HepG2 (cell line): ENCODE measurements at regions not wholly inside any gene's neighbourhood (a gene's known extent, or its start where the extent isn't known, plus 50 kb on each side); places are given as distances from the start of the nearest gene placed in this dataset.

Experiments
- ATAC-seq: fragments of 200-7000 bp; cut with Tn5 transposase; 3 replicates; pipeline ENCODE4 v1.9.1; 2020; ENCODE audit warnings: mild to moderate bottlenecking, moderate library complexity
- BruUV-seq: library from RNA; stranded (reverse); fragments of 400-500 nt; replicated peaks from 2 replicates; lab custom pipeline; 2021; lab: Mats Ljungman, UMichigan
- CTCF ChIA-PET: fragments of 300-600 bp; formaldehyde crosslinking; extraction: SDS; loops from one replicate; lab custom pipeline; 2021; ENCODE audit warnings: low total read pairs, inconsistent platforms, low intra/inter-chr PET ratio; lab: Yijun Ruan, JAX
- POLR2A ChIA-PET: fragments of 350-600 bp; sonication (Branson Sonifier 250); formaldehyde crosslinking; loops from one replicate; lab custom pipeline; 2020; ENCODE audit warnings: antibody characterized with exemption, inconsistent platforms; lab: Yijun Ruan, JAX
- DNase-seq: peaks from one replicate; pipeline ENCODE4 v3.0.0-alpha.2; 2015; ENCODE audit warnings: low spot score
- FAIRE-seq: peaks from 3 replicates; lab custom pipeline; 2011; peaks lifted over from hg19 to GRCh38; lab: Jason Lieb, UNC
- H2AFZ ChIP-seq: one replicate; pipeline ENCODE4 v1.6.1; 2011; ENCODE audit warnings: low read length, inconsistent platforms
- H3K27ac ChIP-seq: fragments of 300-600 bp; 3 replicates; pipeline ENCODE4 v1.8.0; 2011; ENCODE audit warnings: mixed run types, mild to moderate bottlenecking, mixed read lengths, low read length, inconsistent platforms; ENCODE audit not compliant: insufficient read depth; ENCODE audit errors: extremely low read length
- H3K27me3 ChIP-seq, 2 experiments: fragments of 200-600 bp in 1 of 2; 2 replicates in 1 of 2; 3 replicates in 1 of 2; pipeline versions ENCODE4 v1.6.0 to v1.8.0; 2011; ENCODE audit warnings: low read length in 2 of 2, mild to moderate bottlenecking in 2 of 2, moderate library complexity in 2 of 2, inconsistent platforms in 1 of 2; ENCODE audit not compliant: insufficient read depth in 2 of 2, control insufficient read depth in 1 of 2
- H3K36me3 ChIP-seq, 2 experiments: fragments of 200-600 bp in 1 of 2; replicated peaks in 1 of 2; 2 replicates in 1 of 2; 3 replicates in 1 of 2; pipeline versions ENCODE4 v1.5.1 to v1.8.0; 2011; ENCODE audit warnings: low read length in 2 of 2, inconsistent platforms in 1 of 2; ENCODE audit not compliant: insufficient read depth in 2 of 2, control insufficient read depth in 1 of 2
- H3K4me1 ChIP-seq: 2 replicates; pipeline ENCODE4 v1.5.1; 2012; ENCODE audit warnings: low read length, inconsistent platforms; ENCODE audit not compliant: insufficient read depth
- H3K4me2 ChIP-seq: 2 replicates; pipeline ENCODE4 v1.6.0; 2011; ENCODE audit warnings: low read depth, low read length, inconsistent platforms
- H3K4me3 ChIP-seq, 3 experiments: fragments of 200-600 bp in 1 of 3; sonication (generic), shearing (Covaris generic) in 1 of 3; replicated peaks in 1 of 3; 2 replicates each; pipeline ENCODE4 v1.5.1; 2011 to 2016; ENCODE audit warnings: low read length in 3 of 3, inconsistent platforms in 2 of 3, low read depth in 2 of 3, mild to moderate bottlenecking in 2 of 3, control low read depth in 1 of 3, mixed read lengths in 1 of 3; ENCODE audit not compliant: insufficient read depth in 1 of 3
- H3K79me2 ChIP-seq: one replicate; pipeline ENCODE4 v1.6.1; 2011; ENCODE audit warnings: low read length, inconsistent platforms; ENCODE audit not compliant: insufficient read depth
- H3K9ac ChIP-seq: 2 replicates; pipeline ENCODE4 v1.6.0; 2011; ENCODE audit warnings: mild to moderate bottlenecking, low read depth, low read length, inconsistent platforms; ENCODE audit not compliant: insufficient read depth
- H3K9me3 ChIP-seq: 2 replicates; pipeline ENCODE4 v1.5.1; 2012; ENCODE audit warnings: mild to moderate bottlenecking, low read length
- H4K20me1 ChIP-seq: 2 replicates; pipeline ENCODE4 v1.6.0; 2011; ENCODE audit warnings: inconsistent platforms, mild to moderate bottlenecking, low read length, moderate library complexity; ENCODE audit not compliant: insufficient read depth
- BCL6 ChIP-seq: IDR thresholded peaks from 2 replicates; pipeline ENCODE4 v1.6.1; 2016; ENCODE audit warnings: missing genetic modification reagents, missing compliant biosample characterization
- GATAD2A ChIP-seq: IDR thresholded peaks from 2 replicates; pipeline ENCODE4 v1.6.1; 2016
- MAZ ChIP-seq, 2 experiments: sonication (generic) in 1 of 2; formaldehyde crosslinking in 1 of 2; IDR thresholded peaks; 2 replicates each; pipeline versions ENCODE4 v1.5.0 to v1.6.1; 2012 to 2020; ENCODE audit warnings: low read depth in 2 of 2, mild to moderate bottlenecking in 2 of 2, borderline replicate concordance in 1 of 2, improper control_type of control experiment in 1 of 2, low read length in 1 of 2, missing genetic modification reagents in 1 of 2, moderate library complexity in 1 of 2
- SALL1 ChIP-seq: sonication (generic); formaldehyde crosslinking; IDR thresholded peaks from 2 replicates; pipeline ENCODE4 v1.8.0; 2022; ENCODE audit warnings: mild to moderate bottlenecking, missing genetic modification reagents
- ZBTB7A ChIP-seq: sonication (generic); formaldehyde crosslinking; IDR thresholded peaks from 2 replicates; pipeline ENCODE4 v1.8.0; 2022; ENCODE audit warnings: mild to moderate bottlenecking, missing genetic modification reagents
- ZNF430 ChIP-seq: sonication (generic); formaldehyde crosslinking; IDR thresholded peaks from 2 replicates; pipeline ENCODE4 v1.9.0; 2021; ENCODE audit warnings: mild to moderate bottlenecking, missing genetic modification reagents
- ZNF547 ChIP-seq: sonication (generic); formaldehyde crosslinking; IDR thresholded peaks from 2 replicates; pipeline ENCODE4 v1.5.1; 2020; ENCODE audit warnings: mild to moderate bottlenecking, missing genetic modification reagents
- ZNF792 ChIP-seq: IDR thresholded peaks from 2 replicates; pipeline ENCODE4 v1.6.1; 2016
- WGBS: methylation state at CpG from one replicate; pipeline ENCODE4 v1.1.6; 2017; ENCODE audit warnings: low lambda C conversion rate; 5-methylcytosine and 5-hydroxymethylcytosine counted together
- in situ Hi-C: cut with HindIII; loops from 2 replicates; pipeline ENCODE4 v1.10.0; 2017; ENCODE audit warnings: low pct_unique_long_range_greater_than_20kb; ENCODE audit not compliant: extremely low pct_ligation_motif_present
- intact Hi-C: fragments of 100-400 bp; cut with micrococcal nuclease; formaldehyde crosslinking; loops from one replicate; pipeline ENCODE4 v1.10.0; 2022; ENCODE audit not compliant: unreplicated experiment
- TF ChIP-seq, protein P1 (sequence below): sonication (generic); formaldehyde crosslinking; IDR thresholded peaks from 2 replicates; pipeline ENCODE4 v1.5.1; 2020; ENCODE audit warnings: missing genetic modification reagents, mild to moderate bottlenecking, borderline replicate concordance
- TF ChIP-seq, protein P2 (sequence below): sonication (generic); IDR thresholded peaks from 2 replicates; pipeline ENCODE4 v1.6.1; 2016; ENCODE audit warnings: low read depth, borderline replicate concordance
- TF ChIP-seq, protein P3 (sequence below): sonication (generic); formaldehyde crosslinking; IDR thresholded peaks from 2 replicates; pipeline ENCODE4 v1.4.0; 2020; ENCODE audit warnings: missing genetic modification reagents, borderline replicate concordance

DNA sequence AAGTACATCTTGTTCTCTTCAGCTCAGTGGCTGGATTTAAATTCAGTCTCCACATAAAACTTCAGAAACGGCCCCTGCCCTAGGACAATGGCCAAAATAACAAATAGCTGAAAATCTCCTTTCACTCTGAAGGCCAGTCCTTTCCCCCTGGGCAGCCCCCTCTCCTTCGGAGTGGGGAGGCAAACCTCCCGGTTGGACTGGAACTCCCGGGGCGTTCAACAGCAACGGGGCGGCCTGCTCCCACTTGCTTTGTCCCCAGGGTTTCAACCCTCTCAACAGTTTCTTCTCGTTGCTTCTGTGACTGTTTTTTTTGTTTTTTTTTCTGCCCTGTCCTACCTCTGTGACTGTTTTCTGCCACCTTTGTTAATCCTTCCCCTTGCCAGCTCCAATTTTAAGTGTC, 102.6 kb upstream of the DUSP22 start:
- Histone ChIP-seq H3K4me1 (peaks cover 53% of the 10 kb centered on the region), H3K4me2 (no peak overlapping the region), H3K27ac (no peak overlapping the region), H3K36me3 (no peaks in the 10 kb centered on the region), H3K9me3 (no peaks in the 10 kb centered on the region), H2AFZ (no peak overlapping the region), H3K4me3 (no peak overlapping the region), H4K20me1 (no peaks in the 10 kb centered on the region), H3K27me3 (no peaks in the 10 kb centered on the region; a peak in 2 of 5 replicates), H3K79me2 (no peaks in the 10 kb centered on the region), H3K9ac (no peak overlapping the region)
- TF ChIP-seq ZNF547 (CRISPR knock-in tag) (0 out of 2 replicates have a peak, but pooled peaks have one; percentile 27), ZNF792 (CRISPR knock-in tag) (no peak)
- POLR2A ChIA-PET, result no interaction called here
- in situ Hi-C loops (loop anchor here (5.0 kb wide), 1 partner anchor 103 kb away; the partner anchor contains the start of gene DUSP22), intact Hi-C loops (loop anchor here (1.0 to 5.0 kb wide), 4 partner anchors 103 to 597 kb away; partner anchors contain the start of gene DUSP22)
- DNase-seq (no peak), FAIRE-seq (no peak), ATAC-seq (no peak)
- WGBS, result 58% methylated on average over 8 of the region's 8 CpGs
- BruUV-seq, result no TSS peak
- CTCF ChIA-PET, result interaction anchor here (0.8 to 4.3 kb wide), 3 partner anchors 219 to 1247 kb away, joined by 3 to 58 read pairs (median 5); no protein-coding TSS in a partner anchor

DNA sequence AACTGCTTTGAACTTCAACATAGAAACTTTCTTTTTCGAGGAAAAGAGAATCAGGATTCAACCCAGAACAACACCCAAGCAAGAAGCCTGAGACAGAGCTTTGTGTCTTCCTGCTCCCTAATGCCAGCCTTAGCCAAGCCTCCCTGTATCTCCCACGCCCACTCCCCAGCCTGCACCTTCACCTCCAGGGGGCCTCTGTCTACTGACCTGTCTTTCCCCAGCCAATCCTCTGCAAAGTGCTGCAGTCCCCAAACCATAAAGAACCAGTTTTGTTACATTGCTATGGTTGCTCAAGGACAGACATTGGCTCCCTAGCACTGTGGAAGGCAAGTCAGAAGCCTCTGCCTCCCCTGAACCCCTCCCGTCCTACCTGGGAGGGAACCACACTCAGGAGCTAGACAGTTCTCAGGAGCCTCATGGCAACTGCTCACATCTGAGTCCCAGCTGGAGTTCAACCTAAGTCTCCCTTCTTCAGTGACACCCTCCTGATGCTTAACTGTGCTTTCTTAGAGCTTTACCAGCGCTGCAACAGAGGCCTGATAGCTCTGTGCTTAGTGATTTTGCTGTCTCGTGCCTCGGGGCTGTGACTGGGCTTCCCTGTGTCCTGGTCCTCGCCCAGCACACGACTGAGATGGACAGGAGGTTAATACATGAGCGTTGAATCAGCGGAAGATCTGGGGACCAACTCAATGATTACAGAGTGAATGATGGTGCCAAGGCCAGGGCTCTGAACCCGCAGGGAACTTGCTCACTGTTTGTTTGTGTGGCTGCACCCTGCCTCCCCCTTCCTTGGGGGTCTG, 101.5 kb upstream of the DUSP22 start:
- BruUV-seq, result no TSS peak
- TF ChIP-seq ZBTB7A, result 0 out of 2 replicates have a peak, but pooled peaks have one; percentile 27
- TF ChIP-seq GATAD2A (CRISPR knock-in tag), result no peak
- TF ChIP-seq MAZ (IDR thresholded peaks at IDR 0.05; ENCODE audit: borderline replicate concordance, low read depth, low read length), result no peak
- peak; percentile 52; the same call in 1 of the 2 replicates for TF ChIP-seq MAZ (CRISPR knock-in tag; IDR thresholded peaks at IDR 0.05; ENCODE audit: low read depth)
- peak; percentile 16; the same call in 1 of the 2 replicates for TF ChIP-seq SALL1 (CRISPR knock-in tag)
- TF ChIP-seq, protein P1, sequence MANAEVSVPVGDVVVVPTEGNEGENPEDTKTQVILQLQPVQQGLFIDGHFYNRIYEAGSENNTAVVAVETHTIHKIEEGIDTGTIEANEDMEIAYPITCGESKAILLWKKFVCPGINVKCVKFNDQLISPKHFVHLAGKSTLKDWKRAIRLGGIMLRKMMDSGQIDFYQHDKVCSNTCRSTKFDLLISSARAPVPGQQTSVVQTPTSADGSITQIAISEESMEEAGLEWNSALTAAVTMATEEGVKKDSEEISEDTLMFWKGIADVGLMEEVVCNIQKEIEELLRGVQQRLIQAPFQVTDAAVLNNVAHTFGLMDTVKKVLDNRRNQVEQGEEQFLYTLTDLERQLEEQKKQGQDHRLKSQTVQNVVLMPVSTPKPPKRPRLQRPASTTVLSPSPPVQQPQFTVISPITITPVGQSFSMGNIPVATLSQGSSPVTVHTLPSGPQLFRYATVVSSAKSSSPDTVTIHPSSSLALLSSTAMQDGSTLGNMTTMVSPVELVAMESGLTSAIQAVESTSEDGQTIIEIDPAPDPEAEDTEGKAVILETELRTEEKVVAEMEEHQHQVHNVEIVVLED, result no peak
- TF ChIP-seq ZNF430 (CRISPR knock-in tag), result no peak
- TF ChIP-seq, protein P2, sequence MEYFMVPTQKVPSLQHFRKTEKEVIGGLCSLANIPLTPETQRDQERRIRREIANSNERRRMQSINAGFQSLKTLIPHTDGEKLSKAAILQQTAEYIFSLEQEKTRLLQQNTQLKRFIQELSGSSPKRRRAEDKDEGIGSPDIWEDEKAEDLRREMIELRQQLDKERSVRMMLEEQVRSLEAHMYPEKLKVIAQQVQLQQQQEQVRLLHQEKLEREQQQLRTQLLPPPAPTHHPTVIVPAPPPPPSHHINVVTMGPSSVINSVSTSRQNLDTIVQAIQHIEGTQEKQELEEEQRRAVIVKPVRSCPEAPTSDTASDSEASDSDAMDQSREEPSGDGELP, result no peak
- TF ChIP-seq, protein P3, sequence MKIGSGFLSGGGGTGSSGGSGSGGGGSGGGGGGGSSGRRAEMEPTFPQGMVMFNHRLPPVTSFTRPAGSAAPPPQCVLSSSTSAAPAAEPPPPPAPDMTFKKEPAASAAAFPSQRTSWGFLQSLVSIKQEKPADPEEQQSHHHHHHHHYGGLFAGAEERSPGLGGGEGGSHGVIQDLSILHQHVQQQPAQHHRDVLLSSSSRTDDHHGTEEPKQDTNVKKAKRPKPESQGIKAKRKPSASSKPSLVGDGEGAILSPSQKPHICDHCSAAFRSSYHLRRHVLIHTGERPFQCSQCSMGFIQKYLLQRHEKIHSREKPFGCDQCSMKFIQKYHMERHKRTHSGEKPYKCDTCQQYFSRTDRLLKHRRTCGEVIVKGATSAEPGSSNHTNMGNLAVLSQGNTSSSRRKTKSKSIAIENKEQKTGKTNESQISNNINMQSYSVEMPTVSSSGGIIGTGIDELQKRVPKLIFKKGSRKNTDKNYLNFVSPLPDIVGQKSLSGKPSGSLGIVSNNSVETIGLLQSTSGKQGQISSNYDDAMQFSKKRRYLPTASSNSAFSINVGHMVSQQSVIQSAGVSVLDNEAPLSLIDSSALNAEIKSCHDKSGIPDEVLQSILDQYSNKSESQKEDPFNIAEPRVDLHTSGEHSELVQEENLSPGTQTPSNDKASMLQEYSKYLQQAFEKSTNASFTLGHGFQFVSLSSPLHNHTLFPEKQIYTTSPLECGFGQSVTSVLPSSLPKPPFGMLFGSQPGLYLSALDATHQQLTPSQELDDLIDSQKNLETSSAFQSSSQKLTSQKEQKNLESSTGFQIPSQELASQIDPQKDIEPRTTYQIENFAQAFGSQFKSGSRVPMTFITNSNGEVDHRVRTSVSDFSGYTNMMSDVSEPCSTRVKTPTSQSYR (CRISPR knock-in tag), result no peak
- TF ChIP-seq BCL6 (CRISPR knock-in tag), result no peak

More for the DNA sequence above, 101.5 kb upstream of the DUSP22 start:
- Histone ChIP-seq H3K9me3 (no peaks in the 10 kb centered on the region), H3K4me2 (peak overlapping the region; percentile 28), H3K36me3 (no peaks in the 10 kb centered on the region), H3K9ac (no peak overlapping the region), H3K4me3 (no peak overlapping the region), H3K79me2 (no peaks in the 10 kb centered on the region), H2AFZ (no peak overlapping the region), H3K27me3 (no peaks in the 10 kb centered on the region; a peak in 2 of 5 replicates), H4K20me1 (no peaks in the 10 kb centered on the region), H3K4me1 (peaks cover 51% of the 10 kb centered on the region), H3K27ac (no peak overlapping the region)
- ChIA-PET POLR2A (interaction anchor here (0.6 to 1.2 kb wide), 3 partner anchors 28 to 36 kb away, joined by 3 to 4 read pairs (median 3); no protein-coding TSS in a partner anchor), CTCF (interaction anchor here (4.3 kb wide), 1 partner anchor 218 kb away, joined by 58 read pairs; no protein-coding TSS in a partner anchor)
- peak; percentile 33 for DNase-seq
- intact Hi-C loops (no loop called here), in situ Hi-C loops (no loop called here)
- whole genome bisulfite sequencing, result 33% methylated on average over 11 of the region's 11 CpGs
- peak; percentile 12 for FAIRE-seq
- ATAC-seq, result peak; percentile 36
